H9 (cell line): ENCODE measurements at regions not wholly inside any gene's neighbourhood (a gene's known extent, or its start where the extent isn't known, plus 50 kb on each side); places are given as distances from the start of the nearest gene placed in this dataset.

ENCODE experiments used
- DNase-seq: peaks from one replicate; pipeline ENCODE4 v3.0.0-alpha.2; 2017
- H2AFZ ChIP-seq: one replicate; pipeline ENCODE4 v1.6.1; 2013; ENCODE audit warnings: mild to moderate bottlenecking, low read length, control low read depth, moderate library complexity
- H2AK5ac ChIP-seq: 2 replicates; pipeline ENCODE4 v1.6.1; 2013; ENCODE audit warnings: low read length, control low read depth, mixed read lengths; ENCODE audit not compliant: insufficient read length
- H2BK120ac ChIP-seq: one replicate; pipeline ENCODE4 v1.6.1; 2013; ENCODE audit warnings: low read depth, mild to moderate bottlenecking, low read length, control low read depth, inconsistent platforms; ENCODE audit not compliant: poor library complexity, severe bottlenecking
- H2BK12ac ChIP-seq: 2 replicates; pipeline ENCODE4 v1.6.1; 2013; ENCODE audit warnings: low read length, control low read depth, mixed read lengths, low read depth; ENCODE audit not compliant: insufficient read length
- H2BK15ac ChIP-seq: 2 replicates; pipeline ENCODE4 v1.6.1; 2013; ENCODE audit warnings: low read depth, low read length, control low read depth
- H2BK20ac ChIP-seq: one replicate; pipeline ENCODE4 v1.6.1; 2013; ENCODE audit warnings: low read depth, mild to moderate bottlenecking, low read length, control low read depth, inconsistent platforms; ENCODE audit not compliant: poor library complexity, severe bottlenecking
- H2BK5ac ChIP-seq: 2 replicates; pipeline ENCODE4 v1.6.1; 2013; ENCODE audit warnings: low read length, control low read depth, mixed read lengths; ENCODE audit not compliant: insufficient read length
- H3K14ac ChIP-seq: 2 replicates; pipeline ENCODE4 v1.6.1; 2013; ENCODE audit warnings: low read length, control low read depth; ENCODE audit not compliant: insufficient read depth
- H3K18ac ChIP-seq: 2 replicates; pipeline ENCODE4 v1.6.1; 2013; ENCODE audit warnings: low read depth, mild to moderate bottlenecking, mixed read lengths, low read length, control low read depth; ENCODE audit not compliant: insufficient read length
- H3K23ac ChIP-seq: 2 replicates; pipeline ENCODE4 v1.6.1; 2013; ENCODE audit warnings: low read length, control low read depth, mixed read lengths, low read depth; ENCODE audit not compliant: insufficient read length
- H3K23me2 ChIP-seq: 2 replicates; pipeline ENCODE4 v1.6.1; 2013; ENCODE audit warnings: low read depth, mild to moderate bottlenecking, mixed read lengths, low read length, control low read depth; ENCODE audit not compliant: insufficient read length, poor library complexity, severe bottlenecking
- H3K27ac ChIP-seq: 2 replicates; pipeline ENCODE4 v1.5.1; 2013; ENCODE audit warnings: low read length, control low read depth, mixed read lengths, low read depth; ENCODE audit not compliant: insufficient read length
- H3K27me3 ChIP-seq: 2 replicates; pipeline ENCODE4 v1.6.1; 2013; ENCODE audit warnings: low read length, control low read depth, inconsistent platforms; ENCODE audit not compliant: insufficient read depth
- H3K4ac ChIP-seq: 2 replicates; pipeline ENCODE4 v1.6.1; 2013; ENCODE audit warnings: low read depth, mild to moderate bottlenecking, control low read depth, inconsistent platforms, low read length, moderate library complexity
- H3K4me1 ChIP-seq: 2 replicates; pipeline ENCODE4 v1.6.1; 2013; ENCODE audit warnings: low read length, control low read depth, inconsistent platforms; ENCODE audit not compliant: insufficient read depth
- H3K4me2 ChIP-seq: 2 replicates; pipeline ENCODE4 v1.6.1; 2013; ENCODE audit warnings: low read length, control low read depth, mixed read lengths; ENCODE audit not compliant: insufficient read length, insufficient read depth
- H3K56ac ChIP-seq: 2 replicates; pipeline ENCODE4 v1.6.1; 2013; ENCODE audit warnings: low read depth, mild to moderate bottlenecking, mixed read lengths, low read length, control low read depth; ENCODE audit not compliant: insufficient read length
- H3K79me1 ChIP-seq: 2 replicates; pipeline ENCODE4 v1.6.1; 2013; ENCODE audit warnings: low read depth, mild to moderate bottlenecking, moderate library complexity, low read length, control low read depth, inconsistent platforms; ENCODE audit not compliant: insufficient read depth, poor library complexity, severe bottlenecking
- H3K79me2 ChIP-seq: 2 replicates; pipeline ENCODE4 v1.6.1; 2013; ENCODE audit warnings: low read length, control low read depth, inconsistent platforms; ENCODE audit not compliant: insufficient read depth
- H3K9ac ChIP-seq: 2 replicates; pipeline ENCODE4 v1.6.1; 2013; ENCODE audit warnings: low read length, control low read depth, mixed read lengths; ENCODE audit not compliant: insufficient read length; ENCODE audit errors: extremely low read depth
- H3K9me3 ChIP-seq: one replicate; pipeline ENCODE4 v1.6.1; 2013; ENCODE audit warnings: low read depth, low read length, inconsistent platforms; ENCODE audit not compliant: control insufficient read depth
- H3T11ph ChIP-seq: one replicate; pipeline ENCODE4 v1.6.1; 2013; ENCODE audit warnings: mild to moderate bottlenecking, low read length, control low read depth, inconsistent platforms
- H4K20me1 ChIP-seq: one replicate; pipeline ENCODE4 v1.6.1; 2013; ENCODE audit not compliant: control insufficient read depth, insufficient read length, insufficient read depth
- H4K5ac ChIP-seq: 2 replicates; pipeline ENCODE4 v1.6.1; 2013; ENCODE audit warnings: low read depth, mild to moderate bottlenecking, mixed read lengths, low read length, control low read depth; ENCODE audit not compliant: insufficient read length
- H4K8ac ChIP-seq: replicated peaks from 2 replicates; pipeline ENCODE4 v1.6.1; 2013; ENCODE audit warnings: low read length, control low read depth, mixed read lengths, low read depth; ENCODE audit not compliant: insufficient read length
- H4K91ac ChIP-seq: 2 replicates; pipeline ENCODE4 v1.6.1; 2013; ENCODE audit warnings: low read depth, mild to moderate bottlenecking, moderate library complexity, mixed read lengths, low read length, control low read depth; ENCODE audit not compliant: insufficient read length
- H3K27ac Mint-ChIP-seq, 3 experiments: 2 replicates in 2 of 3; 3 replicates in 1 of 3; pipeline ENCODE4 v1.8.0; 2020 to 2021; ENCODE audit warnings: mixed read lengths in 3 of 3, mild to moderate bottlenecking in 1 of 3, moderate library complexity in 1 of 3
- H3K27me3 Mint-ChIP-seq: 2 replicates; pipeline ENCODE4 v1.8.0; 2021; ENCODE audit warnings: low read depth, mild to moderate bottlenecking, moderate library complexity, mixed read lengths
- H3K36me3 Mint-ChIP-seq, 3 experiments: 2 replicates in 2 of 3; 3 replicates in 1 of 3; pipeline ENCODE4 v1.8.0; 2020 to 2021; ENCODE audit warnings: low read depth in 3 of 3, mixed read lengths in 3 of 3; ENCODE audit not compliant: insufficient read depth in 1 of 3
- H3K4me1 Mint-ChIP-seq, 2 experiments: 2 replicates each; pipeline ENCODE4 v1.8.0; 2020; ENCODE audit warnings: mixed read lengths in 2 of 2
- H3K4me3 Mint-ChIP-seq, 2 experiments: 2 replicates in 1 of 2; 3 replicates in 1 of 2; pipeline ENCODE4 v1.8.0; 2020 to 2021; ENCODE audit warnings: mild to moderate bottlenecking in 2 of 2, mixed read lengths in 2 of 2, moderate library complexity in 1 of 2
- H3K9me3 Mint-ChIP-seq, 2 experiments: 2 replicates in 1 of 2; 3 replicates in 1 of 2; pipeline ENCODE4 v1.8.0; 2020; ENCODE audit warnings: mild to moderate bottlenecking in 2 of 2, mixed read lengths in 2 of 2, moderate library complexity in 1 of 2
- CTCF ChIP-seq: fragments of 200-600 bp; sonication (generic); conservative IDR thresholded peaks from 3 replicates; pipeline ENCODE4 v1.8.0; 2021; ENCODE audit warnings: antibody characterized with exemption, mild to moderate bottlenecking
- WGBS: extraction: QIAGEN DNeasy Blood & Tissue Kit; methylation state at CpG from one replicate; pipeline ENCODE4 v1.1.7; 2013; ENCODE audit warnings: missing lambda C conversion rate, low lambda C conversion rate, mixed read lengths; ENCODE audit not compliant: insufficient read length; ENCODE audit errors: extremely low coverage; 5-methylcytosine and 5-hydroxymethylcytosine counted together

DNA sequence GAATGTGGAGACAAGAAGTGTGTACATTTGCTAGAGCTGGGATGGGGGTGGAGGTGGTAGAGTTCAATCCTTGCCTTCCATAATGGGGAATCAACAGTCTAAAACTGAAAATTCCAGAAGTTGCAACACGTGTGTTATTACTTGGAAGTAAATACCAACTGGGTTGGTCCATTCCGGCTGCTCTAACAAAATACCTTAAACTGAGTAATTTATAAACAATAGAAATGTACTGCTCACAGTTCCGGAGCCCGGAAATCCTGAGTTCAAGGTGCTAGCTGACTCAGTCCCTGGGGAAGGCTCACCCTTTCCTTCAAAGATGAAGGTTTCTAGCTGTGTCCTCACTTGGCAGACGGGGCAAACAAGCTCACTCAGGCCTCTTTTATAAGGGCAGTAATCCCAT is 59.0 kb downstream of the RIN2 start:
- 0 out of 2 replicates have a peak, but pooled peaks cover 2% of the 10 kb centered on the region for H3K79me2 ChIP-seq
- WGBS: no CpG with 5 or more reads among the region's 5 CpGs
- H3K4me1 ChIP-seq: no peaks in the 10 kb centered on the region
- no peak overlapping the region for H2BK20ac ChIP-seq
- no peak overlapping the region for H3K27ac Mint-ChIP-seq
- H3K27me3 ChIP-seq: no peaks in the 10 kb centered on the region
- no peak for DNase-seq
- H4K91ac ChIP-seq: no peak overlapping the region
- no peak overlapping the region for H3T11ph ChIP-seq
- H3K4me3 Mint-ChIP-seq: no peak overlapping the region
- no peak overlapping the region for H3K23ac ChIP-seq
- no peak overlapping the region for H4K8ac ChIP-seq
- no peak overlapping the region for H2BK15ac ChIP-seq
- no peak overlapping the region for H3K4ac ChIP-seq
- no peak for TF ChIP-seq CTCF
- no peak overlapping the region for H2BK5ac ChIP-seq
- no peak overlapping the region for H2AK5ac ChIP-seq
- peaks cover 4% of the 10 kb centered on the region in 2 experiments for H3K4me1 Mint-ChIP-seq
- H3K4me2 ChIP-seq: no peak overlapping the region
- H3K23me2 ChIP-seq: no peaks in the 10 kb centered on the region
- no peaks in the 10 kb centered on the region for H3K36me3 Mint-ChIP-seq
- no peak overlapping the region for H2AFZ ChIP-seq
- no peak overlapping the region for H3K18ac ChIP-seq
- H3K56ac ChIP-seq: no peak overlapping the region
- H2BK12ac ChIP-seq: no peak overlapping the region
- H4K20me1 ChIP-seq: no peaks in the 10 kb centered on the region
- H3K14ac ChIP-seq: no peak overlapping the region
- H3K27ac ChIP-seq: no peak overlapping the region
- no peak overlapping the region for H2BK120ac ChIP-seq
- no peak overlapping the region for H3K9ac ChIP-seq
- no peaks in the 10 kb centered on the region for H3K9me3 ChIP-seq
- no peak overlapping the region for H4K5ac ChIP-seq
- H3K79me1 ChIP-seq: no peaks in the 10 kb centered on the region
- H3K9me3 Mint-ChIP-seq: no peaks in the 10 kb centered on the region
- H3K27me3 Mint-ChIP-seq: no peaks in the 10 kb centered on the region; the same call in 1 of the 2 replicates
